Islet of Langerhans (tissue), 1 donor: ENCODE measurements at regions not wholly inside any gene's neighbourhood (a gene's known extent, or its start where the extent isn't known, plus 50 kb on each side); places are given as distances from the start of the nearest gene placed in this dataset.
"Not testable (repeated sequence)": the region's sequence is repeated elsewhere in the genome, so short reads cannot be mapped to it uniquely, and the experiment has no call there.

ENCODE experiments used
- FAIRE-seq: peaks from one replicate; lab custom pipeline; 2011; peaks lifted over from hg19 to GRCh38; lab: Jason Lieb, UNC

GRCh38 chr1:157213836-157214235, 75.6 kb upstream of the ETV3 start:
- FAIRE-seq = no peak

- FAIRE-seq = no peak
Observed at GRCh38 chr1:157209514-157209913, 71.3 kb upstream of the ETV3 start.

- not testable (repeated sequence) for FAIRE-seq
Observed at GRCh38 chr1:157205982-157206381, 67.8 kb upstream of the ETV3 start.

GRCh38 chr1:157203166-157203565, 65.0 kb upstream of the ETV3 start:
- FAIRE-seq = no peak

- no peak for FAIRE-seq
Observed at GRCh38 chr1:157202331-157202730, 64.1 kb upstream of the ETV3 start.

GRCh38 chr1:157201767-157202166, 63.6 kb upstream of the ETV3 start:
- FAIRE-seq = no peak

- FAIRE-seq = no peak
Observed at GRCh38 chr1:157200451-157200850, 62.3 kb upstream of the ETV3 start.

- FAIRE-seq = no peak
Observed at GRCh38 chr1:157199421-157199755, 61.2 kb upstream of the ETV3 start.

- no peak for FAIRE-seq
Observed at GRCh38 chr1:157198619-157199420, 60.6 kb upstream of the ETV3 start.

- FAIRE-seq = no peak
Observed at GRCh38 chr1:157197906-157198435, 59.8 kb upstream of the ETV3 start.

GRCh38 chr1:157196670-157197456, 58.7 kb upstream of the ETV3 start:
- FAIRE-seq = not testable (repeated sequence)

- FAIRE-seq = no peak
Observed at GRCh38 chr1:157196245-157196543, 58.0 kb upstream of the ETV3 start.

GRCh38 chr1:157195521-157196244, 57.5 kb upstream of the ETV3 start:
- no peak for FAIRE-seq

GRCh38 chr1:157194731-157195520, 56.7 kb upstream of the ETV3 start:
- no peak for FAIRE-seq

- FAIRE-seq = no peak
Observed at GRCh38 chr1:157193702-157194391, 55.7 kb upstream of the ETV3 start.

- no peak for FAIRE-seq
Observed at GRCh38 chr1:157193219-157193618, 55.0 kb upstream of the ETV3 start.

- no peak for FAIRE-seq
Observed at GRCh38 chr1:157189986-157190982, 52.1 kb upstream of the ETV3 start.

GRCh38 chr1:157189096-157189495, 50.9 kb upstream of the ETV3 start:
- no peak for FAIRE-seq
